H1 (cell line): ENCODE measurements at regions not wholly inside any gene's neighbourhood (a gene's known extent, or its start where the extent isn't known, plus 50 kb on each side); places are given as distances from the start of the nearest gene placed in this dataset.

ENCODE experiments used
- RFX5 ChIP-seq: IDR thresholded peaks from 2 replicates; pipeline ENCODE4 v1.6.1; 2011; ENCODE audit warnings: low read depth, low read length, improper control_type of control experiment, borderline replicate concordance
- TAF7 ChIP-seq: optimal IDR thresholded peaks from 2 replicates; pipeline ENCODE3; 2011; ENCODE audit warnings: low read depth, mild to moderate bottlenecking, inconsistent platforms, low read length, moderate library complexity, borderline replicate concordance

GRCh38 chr4:4670869-4671268 lies 129.0 kb upstream of the STX18 start (continued):
- TF ChIP-seq RFX5 (no peak), TAF7 (no peak)
- TF ChIP-seq, all 59 proteins: peak for 2
